ENCODE measurements at regions not wholly inside any gene's neighbourhood (a gene's known extent, or its start where the extent isn't known, plus 50 kb on each side); places are given as distances from the start of the nearest gene placed in this dataset.

- no peak for TF ChIP-seq SPI1 (IDR thresholded peaks at IDR 0.05; ENCODE audit: borderline replicate concordance, low read depth)
- TF ChIP-seq CTCF (IDR thresholded peaks at IDR 0.05; ENCODE audit: insufficient read depth, low read length) = no peak
- no peak for TF ChIP-seq REST (IDR thresholded peaks at IDR 0.05; ENCODE audit: insufficient replicate concordance, low read depth)
- TF ChIP-seq POLR2AphosphoS5 (IDR thresholded peaks at IDR 0.05; ENCODE audit: low read depth) = no peak
- no peak for TF ChIP-seq GABPA (IDR thresholded peaks at IDR 0.05; ENCODE audit: low read depth)
Observed at GRCh38 chrX:1911401-1912128, 296.7 kb downstream of the ASMT start.
